WTC11 (cell line): ENCODE measurements at regions not wholly inside any gene's neighbourhood (a gene's known extent, or its start where the extent isn't known, plus 50 kb on each side); places are given as distances from the start of the nearest gene placed in this dataset.

Experiments used
- FOXP1 ChIP-seq: sonication (generic); formaldehyde crosslinking; IDR thresholded peaks from 2 replicates; pipeline ENCODE4 v1.8.0; 2022; ENCODE audit warnings: missing genetic modification reagents, mild to moderate bottlenecking, moderate library complexity, borderline replicate concordance
- SP1 ChIP-seq: sonication (generic); formaldehyde crosslinking; conservative IDR thresholded peaks from 2 replicates; pipeline ENCODE4 v1.8.1; 2022; ENCODE audit warnings: missing genetic modification reagents
- TEAD4 ChIP-seq: sonication (generic); formaldehyde crosslinking; IDR thresholded peaks from 2 replicates; pipeline ENCODE4 v1.8.0; 2022; ENCODE audit warnings: mild to moderate bottlenecking, missing genetic modification reagents
- ZNF423 ChIP-seq: fragments of 250-450 bp; sonication (Bioruptor Pico); IDR thresholded peaks from 2 replicates; pipeline ENCODE4 v2.1.2; 2022; ENCODE audit warnings: mild to moderate bottlenecking, moderate library complexity
- TF ChIP-seq, protein P1 (sequence below): fragments of 200-600 bp; IDR thresholded peaks from 2 replicates; pipeline ENCODE4 v1.8.0; 2022; ENCODE audit warnings: antibody characterized with exemption
- TF ChIP-seq, protein P2 (sequence below): fragments of 250-450 bp; sonication (Bioruptor Pico); IDR thresholded peaks from 2 replicates; pipeline ENCODE4 v1.9.0; 2021; ENCODE audit warnings: moderate library complexity, mild to moderate bottlenecking, inconsistent platforms, borderline replicate concordance

DNA sequence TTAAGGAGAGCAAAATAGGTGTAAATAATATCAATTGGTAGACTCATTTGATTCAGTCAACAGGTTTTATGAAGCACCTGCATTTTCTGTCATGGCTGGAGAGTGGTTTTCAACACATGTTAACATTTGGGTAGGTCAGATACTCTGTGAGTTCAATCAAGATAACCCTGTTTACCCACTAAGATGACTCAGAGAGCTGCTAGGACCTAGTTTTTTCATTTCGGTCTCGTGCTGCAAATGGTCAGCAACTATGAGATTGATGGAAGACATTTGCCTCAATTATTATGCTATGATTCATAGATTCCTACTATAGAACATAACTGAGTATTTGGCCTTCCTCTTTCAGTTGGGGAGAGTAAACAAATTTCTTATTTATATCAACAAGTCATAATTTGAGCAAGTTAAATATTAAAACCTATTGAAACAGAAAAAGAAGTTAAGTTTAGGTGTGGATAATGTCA, 391.4 kb upstream of the CITED2 start:
- TF ChIP-seq, protein P1, sequence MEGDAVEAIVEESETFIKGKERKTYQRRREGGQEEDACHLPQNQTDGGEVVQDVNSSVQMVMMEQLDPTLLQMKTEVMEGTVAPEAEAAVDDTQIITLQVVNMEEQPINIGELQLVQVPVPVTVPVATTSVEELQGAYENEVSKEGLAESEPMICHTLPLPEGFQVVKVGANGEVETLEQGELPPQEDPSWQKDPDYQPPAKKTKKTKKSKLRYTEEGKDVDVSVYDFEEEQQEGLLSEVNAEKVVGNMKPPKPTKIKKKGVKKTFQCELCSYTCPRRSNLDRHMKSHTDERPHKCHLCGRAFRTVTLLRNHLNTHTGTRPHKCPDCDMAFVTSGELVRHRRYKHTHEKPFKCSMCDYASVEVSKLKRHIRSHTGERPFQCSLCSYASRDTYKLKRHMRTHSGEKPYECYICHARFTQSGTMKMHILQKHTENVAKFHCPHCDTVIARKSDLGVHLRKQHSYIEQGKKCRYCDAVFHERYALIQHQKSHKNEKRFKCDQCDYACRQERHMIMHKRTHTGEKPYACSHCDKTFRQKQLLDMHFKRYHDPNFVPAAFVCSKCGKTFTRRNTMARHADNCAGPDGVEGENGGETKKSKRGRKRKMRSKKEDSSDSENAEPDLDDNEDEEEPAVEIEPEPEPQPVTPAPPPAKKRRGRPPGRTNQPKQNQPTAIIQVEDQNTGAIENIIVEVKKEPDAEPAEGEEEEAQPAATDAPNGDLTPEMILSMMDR: no peak
- TF ChIP-seq TEAD4 (CRISPR knock-in tag): no peak
- no peak for TF ChIP-seq ZNF423 (CRISPR knock-in tag)
- no peak for TF ChIP-seq SP1
- TF ChIP-seq, protein P2, sequence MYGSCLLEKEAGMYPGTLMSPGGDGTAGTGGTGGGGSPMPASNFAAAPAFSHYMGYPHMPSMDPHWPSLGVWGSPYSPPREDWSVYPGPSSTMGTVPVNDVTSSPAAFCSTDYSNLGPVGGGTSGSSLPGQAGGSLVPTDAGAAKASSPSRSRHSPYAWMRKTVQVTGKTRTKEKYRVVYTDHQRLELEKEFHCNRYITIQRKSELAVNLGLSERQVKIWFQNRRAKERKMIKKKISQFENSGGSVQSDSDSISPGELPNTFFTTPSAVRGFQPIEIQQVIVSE (CRISPR knock-in tag): no peak
- no peak for TF ChIP-seq FOXP1 (CRISPR knock-in tag)
